ENCODE measurements at regions not wholly inside any gene's neighbourhood (a gene's known extent, or its start where the extent isn't known, plus 50 kb on each side); places are given as distances from the start of the nearest gene placed in this dataset.

DNA sequence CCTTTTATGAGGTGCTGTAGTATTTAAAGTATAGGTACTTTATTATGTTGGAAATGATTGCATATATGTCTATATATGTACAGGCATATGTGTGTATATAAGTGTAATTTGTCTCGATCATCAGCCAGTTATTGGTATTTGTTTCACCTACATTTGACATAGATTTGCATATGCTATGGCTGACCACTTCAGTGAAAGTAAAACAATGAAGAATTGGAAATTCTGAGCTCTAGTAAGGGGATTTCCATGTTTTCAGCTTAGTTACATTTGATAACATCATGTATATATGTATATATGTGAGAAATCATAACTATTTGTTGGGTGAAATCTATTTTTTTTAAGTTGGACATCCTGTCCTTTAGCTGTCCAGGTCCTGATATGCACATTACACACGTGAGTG, 1303.9 kb downstream of the EFNB2 start:
- H3K27me3 ChIP-seq (ENCODE audit: control insufficient read depth, insufficient read depth, low read length) = no peaks in the 10 kb centered on the region
- no peaks in the 10 kb centered on the region for H3K9me3 ChIP-seq (ENCODE audit: control insufficient read depth, insufficient read depth, low read length)
- H3K4me3 ChIP-seq (ENCODE audit: low read length) = no peak overlapping the region
- H3K36me3 ChIP-seq (ENCODE audit: control insufficient read depth, insufficient read depth, low read length) = no peaks in the 10 kb centered on the region
- no peak overlapping the region for H3K27ac ChIP-seq (ENCODE audit: low read length)
- DNase-seq (ENCODE audit: low read depth, low spot score) = no peak
- no peaks in the 10 kb centered on the region for H3K4me1 ChIP-seq (ENCODE audit: control insufficient read depth, insufficient read depth, low read length)
- no CpG with 5 or more reads among the region's 2 CpGs for WGBS (ENCODE audit: insufficient coverage, insufficient read length)

DNA sequence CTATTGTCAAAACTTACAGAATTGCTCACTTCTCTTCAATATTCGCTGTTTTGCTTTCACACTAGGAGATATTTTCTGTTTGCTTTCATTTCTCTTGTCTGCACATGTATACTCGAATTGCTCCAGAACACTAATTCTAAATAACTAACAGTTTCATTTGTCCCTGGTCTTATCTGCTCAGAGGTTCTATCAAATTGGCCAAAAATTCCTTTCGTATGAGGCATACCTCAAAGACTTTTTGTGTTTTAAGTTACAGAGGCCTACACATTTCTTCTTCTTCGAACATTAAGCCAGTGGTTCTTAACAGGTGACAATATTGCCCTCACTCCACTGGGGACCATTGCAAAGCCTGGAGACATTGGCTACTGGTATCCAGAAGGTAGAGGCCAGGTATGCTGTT, 1314.6 kb downstream of the EFNB2 start:
- Histone ChIP-seq H3K4me1 (ENCODE audit: control insufficient read depth, insufficient read depth, low read length) (no peaks in the 10 kb centered on the region), H3K9me3 (ENCODE audit: control insufficient read depth, insufficient read depth, low read length) (no peaks in the 10 kb centered on the region), H3K27ac (ENCODE audit: low read length) (no peak overlapping the region), H3K27me3 (ENCODE audit: control insufficient read depth, insufficient read depth, low read length) (no peaks in the 10 kb centered on the region), H3K4me3 (ENCODE audit: low read length) (no peak overlapping the region), H3K36me3 (ENCODE audit: control insufficient read depth, insufficient read depth, low read length) (no peaks in the 10 kb centered on the region)
- no peak for DNase-seq (ENCODE audit: low read depth, low spot score)
- no CpG with 5 or more reads among the region's 4 CpGs for WGBS (ENCODE audit: insufficient coverage, insufficient read length)

DNA sequence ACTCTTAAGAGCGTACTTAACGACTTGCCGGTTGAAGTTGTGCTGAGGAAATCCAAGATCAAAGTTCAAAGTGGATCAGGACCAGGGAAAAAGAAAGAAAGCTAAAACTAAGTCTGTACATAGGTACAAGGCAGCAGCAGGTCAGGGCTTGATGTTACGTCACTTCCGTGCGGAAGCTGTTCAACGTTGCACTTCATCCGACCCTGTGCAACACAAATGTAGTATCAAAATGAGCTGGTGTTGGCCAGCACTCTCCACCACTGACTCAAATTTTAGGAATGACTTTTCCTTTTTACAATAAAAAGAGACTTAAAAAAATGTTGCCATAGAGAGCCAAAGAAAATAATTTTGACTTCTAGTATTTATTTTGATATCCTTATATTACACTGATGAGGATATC, 1315.4 kb downstream of the EFNB2 start:
- Histone ChIP-seq H3K4me1 (ENCODE audit: control insufficient read depth, insufficient read depth, low read length) (no peaks in the 10 kb centered on the region), H3K9me3 (ENCODE audit: control insufficient read depth, insufficient read depth, low read length) (no peaks in the 10 kb centered on the region), H3K27ac (ENCODE audit: low read length) (no peak overlapping the region), H3K27me3 (ENCODE audit: control insufficient read depth, insufficient read depth, low read length) (no peaks in the 10 kb centered on the region), H3K36me3 (ENCODE audit: control insufficient read depth, insufficient read depth, low read length) (no peaks in the 10 kb centered on the region), H3K4me3 (ENCODE audit: low read length) (no peak overlapping the region)
- no peak for DNase-seq (ENCODE audit: low read depth, low spot score)
- WGBS (ENCODE audit: insufficient coverage, insufficient read length) = no CpG with 5 or more reads among the region's 8 CpGs

DNA sequence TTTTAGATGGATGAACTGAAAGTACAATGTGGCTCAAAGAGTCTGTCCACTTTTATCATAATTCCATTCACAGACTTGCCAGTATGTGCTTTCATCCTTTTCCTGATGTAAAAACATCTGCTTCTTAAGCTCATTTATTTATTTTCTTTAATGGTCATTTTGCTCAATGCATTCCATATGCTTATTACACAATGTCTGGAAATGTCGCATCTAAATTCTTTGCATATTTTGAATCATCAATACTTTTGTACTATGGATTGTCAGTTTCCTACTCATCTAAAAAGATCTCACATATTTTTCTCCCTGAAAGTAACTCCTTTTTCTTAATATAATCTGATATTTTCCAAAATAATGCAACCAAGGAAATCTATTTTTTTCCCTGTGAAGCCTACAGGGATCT, 1315.8 kb downstream of the EFNB2 start:
- no CpG with 5 or more reads among the region's 1 CpG for WGBS (ENCODE audit: insufficient coverage, insufficient read length)
- H3K27ac ChIP-seq (ENCODE audit: low read length) = no peak overlapping the region
- H3K27me3 ChIP-seq (ENCODE audit: control insufficient read depth, insufficient read depth, low read length) = no peaks in the 10 kb centered on the region
- H3K4me3 ChIP-seq (ENCODE audit: low read length) = no peak overlapping the region
- H3K9me3 ChIP-seq (ENCODE audit: control insufficient read depth, insufficient read depth, low read length) = no peaks in the 10 kb centered on the region
- no peaks in the 10 kb centered on the region for H3K36me3 ChIP-seq (ENCODE audit: control insufficient read depth, insufficient read depth, low read length)
- H3K4me1 ChIP-seq (ENCODE audit: control insufficient read depth, insufficient read depth, low read length) = no peaks in the 10 kb centered on the region
- DNase-seq (ENCODE audit: low read depth, low spot score) = no peak

DNA sequence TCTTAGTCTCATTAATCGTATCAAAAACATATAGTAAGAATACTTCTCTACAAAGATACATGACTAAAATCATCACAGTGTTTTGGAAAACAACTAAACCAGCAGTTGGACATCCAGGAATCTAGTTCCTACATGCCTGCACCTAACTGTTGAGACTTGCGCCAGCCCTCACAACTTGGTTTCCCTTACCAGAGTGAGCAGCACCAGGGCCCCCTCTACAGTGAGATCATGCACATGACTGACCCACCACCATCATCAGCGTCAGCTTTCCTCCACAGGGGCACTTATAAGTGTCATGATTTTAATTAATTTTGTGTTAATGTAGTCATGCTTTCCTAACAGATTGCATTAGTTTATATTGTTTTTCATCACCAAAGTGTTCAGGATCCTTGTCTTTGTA, 1322.0 kb downstream of the EFNB2 start:
- Histone ChIP-seq H3K27ac (ENCODE audit: low read length) (no peak overlapping the region), H3K27me3 (ENCODE audit: control insufficient read depth, insufficient read depth, low read length) (no peaks in the 10 kb centered on the region), H3K9me3 (ENCODE audit: control insufficient read depth, insufficient read depth, low read length) (no peaks in the 10 kb centered on the region), H3K4me3 (ENCODE audit: low read length) (no peak overlapping the region), H3K4me1 (ENCODE audit: control insufficient read depth, insufficient read depth, low read length) (no peaks in the 10 kb centered on the region), H3K36me3 (ENCODE audit: control insufficient read depth, insufficient read depth, low read length) (no peaks in the 10 kb centered on the region)
- 100% methylated on average over 1 of the region's 3 CpGs for WGBS (ENCODE audit: insufficient coverage, insufficient read length)
- DNase-seq (ENCODE audit: low read depth, low spot score) = no peak

DNA sequence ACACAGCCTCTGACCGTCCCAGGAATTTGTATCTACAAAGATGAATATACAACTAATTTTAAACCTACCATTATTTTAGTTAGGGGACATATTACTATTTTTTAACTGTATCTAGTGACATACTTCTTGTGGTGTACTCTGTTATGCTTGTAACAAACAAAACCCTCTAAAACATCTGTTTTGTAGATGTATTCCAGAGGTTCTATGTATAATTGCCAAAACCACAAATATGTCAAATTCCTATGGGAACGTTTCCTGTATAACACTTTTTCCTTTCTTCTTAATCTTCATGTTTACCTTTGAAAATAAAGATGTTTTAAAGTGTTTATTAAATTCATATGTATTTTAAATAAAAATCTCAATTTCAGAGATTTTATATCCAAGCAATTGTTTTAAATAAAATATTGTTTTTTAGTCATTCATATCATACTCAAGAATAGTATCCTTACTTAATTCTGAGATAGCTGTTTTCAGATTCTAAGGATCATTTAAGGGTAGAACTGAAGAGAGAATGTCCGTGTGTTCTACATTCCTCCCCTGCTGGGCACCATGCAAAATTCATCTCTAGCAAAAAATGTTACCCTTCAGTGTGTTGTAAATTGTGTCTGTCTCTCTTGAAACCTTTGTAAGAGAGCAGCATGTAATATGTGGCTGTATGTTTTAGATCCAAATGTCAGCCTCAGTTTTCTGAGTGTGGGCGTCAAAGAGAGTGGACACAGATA, 1327.7 kb downstream of the EFNB2 start:
- no CpG with 5 or more reads among the region's 4 CpGs for WGBS (ENCODE audit: insufficient coverage, insufficient read length)
- Histone ChIP-seq H3K27ac (ENCODE audit: low read length) (no peak overlapping the region), H3K27me3 (ENCODE audit: control insufficient read depth, insufficient read depth, low read length) (no peaks in the 10 kb centered on the region), H3K9me3 (ENCODE audit: control insufficient read depth, insufficient read depth, low read length) (no peaks in the 10 kb centered on the region), H3K36me3 (ENCODE audit: control insufficient read depth, insufficient read depth, low read length) (no peaks in the 10 kb centered on the region), H3K4me1 (ENCODE audit: control insufficient read depth, insufficient read depth, low read length) (no peaks in the 10 kb centered on the region), H3K4me3 (ENCODE audit: low read length) (no peak overlapping the region)
- no peak for DNase-seq (ENCODE audit: low read depth, low spot score)

DNA sequence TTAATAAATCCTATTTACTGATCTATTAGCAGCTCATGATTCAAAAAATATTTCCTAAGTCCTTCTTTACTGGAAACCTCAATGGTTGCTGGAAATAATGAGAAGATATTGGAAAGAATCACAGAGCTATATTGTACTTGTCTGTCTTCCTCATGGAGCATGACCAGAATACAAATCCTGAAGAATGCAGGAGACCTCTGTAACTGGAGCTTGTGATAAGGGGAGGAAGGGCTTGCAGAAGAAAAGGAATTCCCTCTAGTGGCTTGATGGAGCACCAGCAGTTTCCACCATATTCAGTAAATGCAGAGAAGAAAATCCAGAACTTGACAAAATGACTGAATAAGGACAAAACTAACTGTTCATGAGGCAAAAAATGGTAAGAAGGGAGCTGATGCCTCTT, 1333.1 kb downstream of the EFNB2 start:
- no peaks in the 10 kb centered on the region for H3K36me3 ChIP-seq (ENCODE audit: control insufficient read depth, insufficient read depth, low read length)

DNA sequence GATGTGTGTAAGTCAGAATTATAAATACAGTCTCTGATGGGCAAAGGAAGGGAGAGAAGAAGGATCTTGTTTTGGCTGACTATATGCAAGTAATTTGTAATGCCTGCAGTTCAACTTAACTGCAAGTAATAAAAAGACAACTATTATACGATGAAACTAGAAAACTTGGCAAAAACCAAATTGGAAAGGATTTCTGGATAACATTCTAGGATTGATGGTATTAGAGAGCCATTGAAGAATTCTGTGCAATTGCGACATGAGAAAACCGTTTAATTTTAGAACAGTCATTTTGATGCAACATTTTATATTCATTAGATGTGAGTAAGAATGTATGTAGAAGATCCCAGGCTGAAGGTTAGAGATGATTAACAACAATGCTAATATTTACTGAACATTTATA, 1334.1 kb downstream of the EFNB2 start:
- Histone ChIP-seq H3K36me3 (ENCODE audit: control insufficient read depth, insufficient read depth, low read length) (no peaks in the 10 kb centered on the region), H3K9me3 (ENCODE audit: control insufficient read depth, insufficient read depth, low read length) (no peaks in the 10 kb centered on the region), H3K4me1 (ENCODE audit: control insufficient read depth, insufficient read depth, low read length) (no peaks in the 10 kb centered on the region), H3K4me3 (ENCODE audit: low read length) (no peak overlapping the region), H3K27me3 (ENCODE audit: control insufficient read depth, insufficient read depth, low read length) (no peaks in the 10 kb centered on the region), H3K27ac (ENCODE audit: low read length) (no peak overlapping the region)
- WGBS (ENCODE audit: insufficient coverage, insufficient read length) = no CpG with 5 or more reads among the region's 3 CpGs
- DNase-seq (ENCODE audit: low read depth, low spot score) = no peak

More for the DNA sequence above, 1333.1 kb downstream of the EFNB2 start:
- Histone ChIP-seq H3K9me3 (ENCODE audit: control insufficient read depth, insufficient read depth, low read length) (no peaks in the 10 kb centered on the region), H3K27me3 (ENCODE audit: control insufficient read depth, insufficient read depth, low read length) (no peaks in the 10 kb centered on the region), H3K4me3 (ENCODE audit: low read length) (no peak overlapping the region), H3K4me1 (ENCODE audit: control insufficient read depth, insufficient read depth, low read length) (no peaks in the 10 kb centered on the region), H3K27ac (ENCODE audit: low read length) (no peak overlapping the region)
- DNase-seq (ENCODE audit: low read depth, low spot score) = no peak

DNA sequence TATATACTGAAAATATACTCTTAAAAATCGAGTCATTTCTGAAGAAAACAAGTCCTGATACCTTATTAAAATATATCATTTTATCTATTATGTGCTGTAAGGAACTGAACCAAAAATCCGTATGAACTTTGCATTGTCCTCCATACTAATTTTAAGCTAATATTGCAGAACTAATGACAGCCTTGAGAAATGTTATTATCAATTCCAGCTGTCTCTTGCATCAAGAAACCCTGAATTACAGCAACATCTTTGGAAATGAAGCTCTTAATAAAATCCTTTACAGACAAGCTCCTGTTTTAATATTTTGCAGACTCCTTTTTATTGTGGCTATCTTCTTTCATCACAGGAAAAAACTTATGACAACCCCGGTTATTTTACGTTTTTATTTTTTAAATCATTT, 1335.3 kb downstream of the EFNB2 start:
- H3K9me3 ChIP-seq (ENCODE audit: control insufficient read depth, insufficient read depth, low read length) = no peaks in the 10 kb centered on the region
- no peak overlapping the region for H3K27ac ChIP-seq (ENCODE audit: low read length)
- H3K4me1 ChIP-seq (ENCODE audit: control insufficient read depth, insufficient read depth, low read length) = no peaks in the 10 kb centered on the region
- no peaks in the 10 kb centered on the region for H3K36me3 ChIP-seq (ENCODE audit: control insufficient read depth, insufficient read depth, low read length)
- H3K4me3 ChIP-seq (ENCODE audit: low read length) = no peak overlapping the region
- H3K27me3 ChIP-seq (ENCODE audit: control insufficient read depth, insufficient read depth, low read length) = no peaks in the 10 kb centered on the region
- DNase-seq (ENCODE audit: low read depth, low spot score) = no peak
- no CpG with 5 or more reads among the region's 4 CpGs for WGBS (ENCODE audit: insufficient coverage, insufficient read length)

DNA sequence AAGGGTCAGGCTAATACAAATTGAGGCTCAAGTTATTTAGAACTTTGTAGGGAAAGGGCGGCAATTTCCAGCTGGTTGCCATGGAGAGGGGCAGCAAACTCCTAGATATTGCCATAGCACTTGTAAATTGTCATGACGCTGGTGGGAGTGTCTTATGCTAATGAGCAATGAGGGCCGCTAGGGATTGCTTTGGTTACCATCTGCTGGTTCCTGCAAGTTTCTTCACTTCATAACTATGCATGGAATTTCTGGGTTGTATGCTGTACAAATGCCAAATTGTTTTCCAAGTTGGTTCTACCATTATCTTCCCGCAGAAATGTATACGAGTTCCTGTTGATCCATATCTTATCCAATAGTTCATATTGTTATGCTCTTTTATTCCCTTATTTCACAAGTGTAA, 1339.4 kb downstream of the EFNB2 start:
- H3K4me1 ChIP-seq (ENCODE audit: control insufficient read depth, insufficient read depth, low read length) = no peaks in the 10 kb centered on the region
- H3K36me3 ChIP-seq (ENCODE audit: control insufficient read depth, insufficient read depth, low read length) = no peaks in the 10 kb centered on the region
- no peaks in the 10 kb centered on the region for H3K27me3 ChIP-seq (ENCODE audit: control insufficient read depth, insufficient read depth, low read length)
- H3K4me3 ChIP-seq (ENCODE audit: low read length) = no peak overlapping the region
- H3K9me3 ChIP-seq (ENCODE audit: control insufficient read depth, insufficient read depth, low read length) = no peaks in the 10 kb centered on the region
- no CpG with 5 or more reads among the region's 5 CpGs for WGBS (ENCODE audit: insufficient coverage, insufficient read length)
- no peak overlapping the region for H3K27ac ChIP-seq (ENCODE audit: low read length)
- no peak for DNase-seq (ENCODE audit: low read depth, low spot score)

DNA sequence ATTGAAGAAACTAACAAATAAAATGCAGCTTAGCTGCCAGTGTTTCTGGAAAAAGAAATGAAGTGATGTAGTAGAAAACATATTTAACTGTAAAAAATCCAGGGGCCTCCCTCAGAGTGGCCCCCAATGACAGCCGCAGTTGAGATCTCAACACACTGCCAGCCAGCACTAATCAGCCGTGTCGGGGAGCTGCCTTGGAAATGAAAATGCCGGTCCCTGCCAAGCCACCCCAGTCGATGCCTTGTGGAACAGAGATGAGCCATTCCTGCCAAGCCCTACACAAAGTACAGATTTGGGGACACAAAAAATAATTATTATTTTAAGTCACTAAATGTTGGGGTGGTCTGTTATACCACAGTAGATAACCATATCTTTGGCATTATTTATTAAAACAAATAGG, 1342.4 kb downstream of the EFNB2 start:
- H3K27ac ChIP-seq (ENCODE audit: low read length) = no peak overlapping the region
- no peak for DNase-seq (ENCODE audit: low read depth, low spot score)
- no peaks in the 10 kb centered on the region for H3K36me3 ChIP-seq (ENCODE audit: control insufficient read depth, insufficient read depth, low read length)
- no peak overlapping the region for H3K4me3 ChIP-seq (ENCODE audit: low read length)
- H3K9me3 ChIP-seq (ENCODE audit: control insufficient read depth, insufficient read depth, low read length) = no peaks in the 10 kb centered on the region
- H3K27me3 ChIP-seq (ENCODE audit: control insufficient read depth, insufficient read depth, low read length) = no peaks in the 10 kb centered on the region
- no peaks in the 10 kb centered on the region for H3K4me1 ChIP-seq (ENCODE audit: control insufficient read depth, insufficient read depth, low read length)
- WGBS (ENCODE audit: insufficient coverage, insufficient read length) = no CpG with 5 or more reads among the region's 5 CpGs

Measured in iPS DF 6.9 (cell line).